ENCODE measurements at regions not wholly inside any gene's neighbourhood (a gene's known extent, or its start where the extent isn't known, plus 50 kb on each side); places are given as distances from the start of the nearest gene placed in this dataset.

DNA sequence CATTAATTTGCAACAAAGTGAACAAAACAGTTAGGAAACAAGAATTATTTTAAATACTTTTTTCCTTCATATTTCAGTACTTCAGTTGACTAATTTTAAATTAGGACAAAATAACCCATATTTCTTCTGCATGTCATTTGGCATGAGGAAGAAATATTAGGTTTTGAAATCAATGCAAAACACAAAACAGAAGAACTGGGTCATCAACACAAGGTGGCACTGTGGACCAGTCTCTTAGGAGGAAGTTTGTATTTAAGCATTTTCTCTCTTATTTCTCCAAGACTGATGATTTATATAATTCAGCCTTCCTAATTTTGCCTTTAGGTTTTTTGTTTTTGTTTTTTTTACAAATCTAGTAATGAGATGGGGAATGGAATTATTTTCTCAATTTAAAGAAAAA, 352.8 kb upstream of the KCNH7 start:
- no peak overlapping the region for H3K4me3 ChIP-seq
- CTCF ChIA-PET = interaction anchor here (0.7 to 1.6 kb wide), 8 partner anchors 9 to 1287 kb away, joined by 3 to 5 read pairs (median 4); no protein-coding TSS in a partner anchor
- ATAC-seq (peak in 1 of 2 experiments; percentile 66; a peak in 2 of 6 replicates), DNase-seq (ENCODE audit: low read depth in 1 of 2, low spot score in 1 of 2) (peak; percentile 21 to 69), FAIRE-seq (peak; percentile 86)
- no peak overlapping the region for H3K27ac ChIP-seq
- no peaks in the 10 kb centered on the region; the same call in 2 of the 3 replicates for H3K4me1 ChIP-seq
- no peaks in the 10 kb centered on the region for H3K9me3 ChIP-seq
- H3K4me2 ChIP-seq = no peak overlapping the region
- TF ChIP-seq HOXB5 (CRISPR knock-in tag; IDR thresholded peaks at IDR 0.05) (no peak), BHLHE40 (IDR thresholded peaks at IDR 0.05; ENCODE audit: low read depth, low read length) (no peak), CTCF (IDR thresholded peaks at IDR 0.05) (peak; percentile 87), MYC (IDR thresholded peaks at IDR 0.05; ENCODE audit: borderline replicate concordance, low read length) (no peak), JUNB (IDR thresholded peaks at IDR 0.05) (no peak), CEBPB (IDR thresholded peaks at IDR 0.05) (peak in 1 of 2 experiments; percentile 12; a peak in 1 of 4 replicates), CHD2 (IDR thresholded peaks at IDR 0.05; ENCODE audit: low read length, partially characterized antibody) (no peak), PBX3 (IDR thresholded peaks at IDR 0.05) (no peak), EHF (CRISPR knock-in tag; IDR thresholded peaks at IDR 0.05) (no peak), RAD21 (conservative IDR thresholded peaks at IDR 0.05 in 1 of 2, IDR thresholded peaks at IDR 0.05 in 1 of 2) (peak; percentile 88 to 92), SMC3 (IDR thresholded peaks at IDR 0.05) (peak; percentile 91), HES2 (IDR thresholded peaks at IDR 0.05) (no peak), JUN (IDR thresholded peaks at IDR 0.05) (no peak), GATA3 (IDR thresholded peaks at IDR 0.05; ENCODE audit: borderline replicate concordance) (no peak), RARB (CRISPR knock-in tag; IDR thresholded peaks at IDR 0.05) (no peak), HMGXB4 (CRISPR knock-in tag; IDR thresholded peaks at IDR 0.05; ENCODE audit: borderline replicate concordance) (no peak), MAFK (IDR thresholded peaks at IDR 0.05; ENCODE audit: partially characterized antibody) (no peak), HOXB13 (CRISPR knock-in tag; IDR thresholded peaks at IDR 0.05; ENCODE audit: low read depth) (no peak), ESRRA (IDR thresholded peaks at IDR 0.05; ENCODE audit: borderline replicate concordance, low read length) (no peak), RCOR1 (IDR thresholded peaks at IDR 0.05; ENCODE audit: low read depth, low read length) (no peak), POLR2AphosphoS2 (conservative IDR thresholded peaks at IDR 0.05; ENCODE audit: low read length) (no peak), HEYL (CRISPR knock-in tag; IDR thresholded peaks at IDR 0.05) (no peak)
- TF ChIP-seq, protein P1, sequence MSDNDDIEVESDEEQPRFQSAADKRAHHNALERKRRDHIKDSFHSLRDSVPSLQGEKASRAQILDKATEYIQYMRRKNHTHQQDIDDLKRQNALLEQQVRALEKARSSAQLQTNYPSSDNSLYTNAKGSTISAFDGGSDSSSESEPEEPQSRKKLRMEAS (IDR thresholded peaks at IDR 0.05) = no peak
- TF ChIP-seq, protein P2, sequence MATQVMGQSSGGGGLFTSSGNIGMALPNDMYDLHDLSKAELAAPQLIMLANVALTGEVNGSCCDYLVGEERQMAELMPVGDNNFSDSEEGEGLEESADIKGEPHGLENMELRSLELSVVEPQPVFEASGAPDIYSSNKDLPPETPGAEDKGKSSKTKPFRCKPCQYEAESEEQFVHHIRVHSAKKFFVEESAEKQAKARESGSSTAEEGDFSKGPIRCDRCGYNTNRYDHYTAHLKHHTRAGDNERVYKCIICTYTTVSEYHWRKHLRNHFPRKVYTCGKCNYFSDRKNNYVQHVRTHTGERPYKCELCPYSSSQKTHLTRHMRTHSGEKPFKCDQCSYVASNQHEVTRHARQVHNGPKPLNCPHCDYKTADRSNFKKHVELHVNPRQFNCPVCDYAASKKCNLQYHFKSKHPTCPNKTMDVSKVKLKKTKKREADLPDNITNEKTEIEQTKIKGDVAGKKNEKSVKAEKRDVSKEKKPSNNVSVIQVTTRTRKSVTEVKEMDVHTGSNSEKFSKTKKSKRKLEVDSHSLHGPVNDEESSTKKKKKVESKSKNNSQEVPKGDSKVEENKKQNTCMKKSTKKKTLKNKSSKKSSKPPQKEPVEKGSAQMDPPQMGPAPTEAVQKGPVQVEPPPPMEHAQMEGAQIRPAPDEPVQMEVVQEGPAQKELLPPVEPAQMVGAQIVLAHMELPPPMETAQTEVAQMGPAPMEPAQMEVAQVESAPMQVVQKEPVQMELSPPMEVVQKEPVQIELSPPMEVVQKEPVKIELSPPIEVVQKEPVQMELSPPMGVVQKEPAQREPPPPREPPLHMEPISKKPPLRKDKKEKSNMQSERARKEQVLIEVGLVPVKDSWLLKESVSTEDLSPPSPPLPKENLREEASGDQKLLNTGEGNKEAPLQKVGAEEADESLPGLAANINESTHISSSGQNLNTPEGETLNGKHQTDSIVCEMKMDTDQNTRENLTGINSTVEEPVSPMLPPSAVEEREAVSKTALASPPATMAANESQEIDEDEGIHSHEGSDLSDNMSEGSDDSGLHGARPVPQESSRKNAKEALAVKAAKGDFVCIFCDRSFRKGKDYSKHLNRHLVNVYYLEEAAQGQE (IDR thresholded peaks at IDR 0.05) = no peak
- TF ChIP-seq, protein P3, sequence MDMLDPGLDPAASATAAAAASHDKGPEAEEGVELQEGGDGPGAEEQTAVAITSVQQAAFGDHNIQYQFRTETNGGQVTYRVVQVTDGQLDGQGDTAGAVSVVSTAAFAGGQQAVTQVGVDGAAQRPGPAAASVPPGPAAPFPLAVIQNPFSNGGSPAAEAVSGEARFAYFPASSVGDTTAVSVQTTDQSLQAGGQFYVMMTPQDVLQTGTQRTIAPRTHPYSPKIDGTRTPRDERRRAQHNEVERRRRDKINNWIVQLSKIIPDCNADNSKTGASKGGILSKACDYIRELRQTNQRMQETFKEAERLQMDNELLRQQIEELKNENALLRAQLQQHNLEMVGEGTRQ (IDR thresholded peaks at IDR 0.05) = no peak
- POLR2A ChIA-PET = no interaction called here

Data from A549 (cell line).